ENCODE measurements at regions not wholly inside any gene's neighbourhood (a gene's known extent, or its start where the extent isn't known, plus 50 kb on each side); places are given as distances from the start of the nearest gene placed in this dataset.

DNA sequence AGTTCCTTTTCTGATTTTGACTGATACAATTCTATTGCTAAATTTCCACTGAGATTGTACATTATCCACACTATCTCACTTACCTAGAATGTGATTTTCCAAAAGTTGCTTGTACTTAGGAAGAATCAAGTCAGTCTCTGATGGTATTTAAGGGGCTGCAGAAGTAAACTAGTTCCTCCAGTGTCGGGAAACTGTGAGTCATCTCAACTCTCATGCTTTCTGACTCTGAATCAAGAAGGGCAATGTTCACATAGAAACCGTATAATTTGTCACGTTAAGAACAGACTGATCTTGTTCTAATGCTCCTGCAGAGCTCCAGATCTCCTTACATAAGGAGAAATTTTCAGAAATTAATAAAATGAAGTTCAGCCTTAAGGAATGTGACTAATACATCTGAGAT is 369.3 kb downstream of the KLF5 start:
- in situ Hi-C loops (cut with MboI; ENCODE audit: low sequenced_read_pairs): no loop called here

GRCh38 chr13:73422973-73423372 is 364.2 kb downstream of the KLF5 start:
- in situ Hi-C loops (cut with MboI; ENCODE audit: low sequenced_read_pairs): no loop called here

GRCh38 chr13:73421310-73421912 is 362.6 kb downstream of the KLF5 start:
- in situ Hi-C loops (cut with MboI; ENCODE audit: low sequenced_read_pairs): no loop called here

GRCh38 chr13:73419186-73419585 is 360.4 kb downstream of the KLF5 start:
- in situ Hi-C loops (cut with MboI; ENCODE audit: low sequenced_read_pairs): no loop called here

- in situ Hi-C loops (cut with MboI; ENCODE audit: low sequenced_read_pairs): no loop called here
Measured at GRCh38 chr13:73417012-73417615, 358.3 kb downstream of the KLF5 start.

GRCh38 chr13:73416093-73416492 is 357.3 kb downstream of the KLF5 start:
- in situ Hi-C loops (cut with MboI; ENCODE audit: low sequenced_read_pairs): no loop called here

DNA sequence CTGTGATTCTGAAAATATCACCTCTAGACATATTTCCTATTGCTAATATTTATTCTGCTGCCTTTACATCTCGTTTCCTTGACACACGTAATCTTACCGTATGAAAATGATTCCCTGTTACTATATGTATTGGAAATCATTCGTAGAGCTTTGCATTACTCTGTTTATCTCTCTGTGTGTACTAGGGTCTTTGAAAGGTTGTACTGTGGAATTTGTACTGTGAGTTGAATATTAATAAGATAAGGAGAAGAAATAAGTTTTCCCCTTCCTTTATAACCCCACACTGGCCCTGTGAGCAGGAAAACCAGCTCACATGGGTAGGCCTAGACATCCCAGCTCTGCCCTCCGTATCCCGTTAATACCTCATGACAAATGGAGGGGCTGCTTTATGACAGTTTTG is 354.9 kb downstream of the KLF5 start:
- in situ Hi-C loops (cut with MboI; ENCODE audit: low sequenced_read_pairs): no loop called here

DNA sequence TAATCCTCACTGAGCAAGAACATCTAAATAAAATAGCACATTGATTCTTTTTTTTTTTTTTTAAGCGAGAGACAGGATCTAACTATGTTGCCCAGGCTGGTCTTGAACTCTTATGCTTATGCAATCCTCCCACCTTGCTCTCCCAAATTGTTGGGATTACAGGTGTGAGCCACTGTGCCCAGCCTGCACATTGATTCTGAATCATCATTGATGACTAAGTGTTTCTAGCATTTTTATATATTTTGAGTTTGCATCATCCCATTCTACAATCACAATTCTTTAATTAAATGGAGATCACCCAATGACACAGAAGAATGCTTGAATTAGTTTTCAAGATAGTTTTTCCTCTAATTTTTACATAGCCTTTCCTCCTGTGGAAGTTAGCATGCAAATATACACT is 354.1 kb downstream of the KLF5 start:
- in situ Hi-C loops (cut with MboI; ENCODE audit: low sequenced_read_pairs): no loop called here

GRCh38 chr13:73411067-73411809 is 352.4 kb downstream of the KLF5 start:
- in situ Hi-C loops (cut with MboI; ENCODE audit: low sequenced_read_pairs): no loop called here

DNA sequence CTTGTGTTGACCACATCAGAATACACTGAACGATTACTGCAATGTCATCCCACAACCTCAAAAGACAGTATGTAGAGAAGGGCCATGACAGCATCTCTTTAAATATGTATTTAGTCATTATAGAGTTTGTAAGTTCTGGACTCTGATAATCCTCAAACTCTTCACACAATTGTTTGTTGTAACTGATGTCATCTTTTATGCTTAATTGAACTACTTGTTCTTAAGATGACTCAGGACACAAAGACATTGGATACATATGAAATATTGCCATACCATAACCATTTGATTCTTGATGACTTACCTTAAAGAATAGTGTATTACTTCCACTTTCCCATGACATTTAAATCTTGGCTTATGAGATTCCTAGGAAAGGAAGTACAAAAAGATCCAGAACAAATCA is 347.6 kb downstream of the KLF5 start:
- in situ Hi-C loops (cut with MboI; ENCODE audit: low sequenced_read_pairs): no loop called here

GRCh38 chr13:73404581-73404980 is 345.8 kb downstream of the KLF5 start:
- in situ Hi-C loops (cut with MboI; ENCODE audit: low sequenced_read_pairs): no loop called here

DNA sequence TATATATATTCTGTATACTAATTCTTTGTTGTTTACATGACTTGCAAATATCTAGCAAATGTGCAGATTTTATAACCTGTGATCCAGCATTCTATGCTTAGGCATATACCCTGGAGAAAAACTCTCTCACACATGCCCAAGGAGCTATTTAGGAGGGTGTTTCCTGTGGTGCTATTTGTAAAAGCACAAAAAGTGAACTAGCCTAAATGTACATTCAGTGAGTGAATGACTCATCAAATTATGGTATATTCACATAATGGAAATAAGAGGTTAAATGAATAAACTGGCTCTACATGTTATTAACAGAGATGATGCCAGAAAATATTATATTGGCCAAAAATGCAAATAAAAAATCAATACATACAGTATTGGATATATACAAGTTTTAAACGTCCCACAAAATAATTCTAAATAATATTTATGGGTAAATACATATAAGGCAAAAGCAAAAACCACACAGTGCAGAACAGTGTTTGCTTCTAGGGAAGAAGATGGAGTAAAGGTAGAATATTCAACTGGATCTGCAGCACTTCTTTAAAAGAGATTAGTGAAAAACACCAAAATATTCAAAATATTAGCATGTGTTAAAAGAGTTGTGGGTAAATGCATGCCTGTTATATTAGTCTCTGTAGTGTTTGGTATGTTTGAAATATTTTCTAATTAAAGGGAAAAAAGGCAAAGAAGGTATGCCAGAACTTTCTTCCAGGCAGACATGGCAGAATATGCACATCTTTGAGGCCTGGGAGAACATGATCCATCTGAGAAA is 344.7 kb downstream of the KLF5 start:
- in situ Hi-C loops (cut with MboI; ENCODE audit: low sequenced_read_pairs): no loop called here

DNA sequence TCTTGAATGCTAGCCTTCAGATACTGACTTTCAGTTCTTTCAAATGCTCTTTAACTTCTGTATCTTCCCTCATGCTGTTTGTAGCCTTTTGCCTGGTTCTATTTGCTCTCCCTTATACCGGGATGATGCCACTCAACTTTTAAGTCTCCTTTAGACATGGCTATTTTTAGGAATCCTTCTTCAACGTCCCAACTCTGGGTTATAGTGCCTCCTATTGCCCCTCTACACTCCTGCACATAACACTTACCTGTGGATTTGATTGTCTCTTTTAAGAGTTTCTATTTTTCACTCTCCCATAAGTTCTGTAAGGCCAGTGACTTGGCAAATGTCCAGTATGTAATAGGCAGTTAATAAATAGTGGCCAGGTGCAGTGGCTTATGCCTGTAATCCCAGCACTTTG is 343.0 kb downstream of the KLF5 start:
- in situ Hi-C loops (cut with MboI; ENCODE audit: low sequenced_read_pairs): no loop called here

DNA sequence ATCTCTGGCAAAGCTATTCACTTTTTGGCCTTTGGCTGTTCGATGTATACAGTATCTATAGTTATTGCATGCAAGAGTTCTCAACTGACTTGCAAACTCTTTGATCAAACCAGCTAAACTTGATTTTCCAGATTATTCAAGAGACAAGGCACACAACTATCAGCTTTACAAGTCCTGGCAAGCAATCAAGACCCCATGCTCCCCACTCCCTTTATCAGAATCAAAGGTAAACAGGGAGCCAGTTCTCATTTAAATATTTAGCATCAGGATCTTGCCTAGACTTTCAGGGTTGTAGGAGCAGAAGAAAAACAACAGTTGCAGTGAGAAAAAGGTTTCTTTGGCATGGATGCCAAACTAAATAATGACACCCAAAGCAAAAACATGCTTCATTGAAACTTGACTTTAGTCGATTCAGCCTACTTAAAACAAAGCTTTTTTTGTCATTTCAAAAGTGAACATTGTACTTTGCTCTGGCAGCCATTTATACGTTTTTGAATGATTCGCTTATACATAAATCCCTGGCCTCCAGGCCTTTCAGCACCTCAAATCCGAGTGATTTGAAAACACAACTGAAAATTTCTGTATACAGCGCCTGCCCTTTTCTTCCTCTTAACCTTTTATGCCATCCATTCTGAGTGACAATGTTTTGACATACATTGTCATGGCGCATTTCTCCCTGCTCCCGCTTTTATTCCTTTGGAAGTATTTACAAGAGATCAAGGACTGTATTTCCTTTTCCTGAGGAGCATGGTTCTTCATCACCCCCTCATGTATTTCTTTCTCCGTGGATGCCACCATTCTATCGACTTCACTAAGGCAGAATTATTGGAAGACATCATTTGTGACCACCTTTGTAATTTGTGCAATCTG is 340.8 kb downstream of the KLF5 start:
- in situ Hi-C loops (cut with MboI; ENCODE audit: low sequenced_read_pairs): no loop called here

DNA sequence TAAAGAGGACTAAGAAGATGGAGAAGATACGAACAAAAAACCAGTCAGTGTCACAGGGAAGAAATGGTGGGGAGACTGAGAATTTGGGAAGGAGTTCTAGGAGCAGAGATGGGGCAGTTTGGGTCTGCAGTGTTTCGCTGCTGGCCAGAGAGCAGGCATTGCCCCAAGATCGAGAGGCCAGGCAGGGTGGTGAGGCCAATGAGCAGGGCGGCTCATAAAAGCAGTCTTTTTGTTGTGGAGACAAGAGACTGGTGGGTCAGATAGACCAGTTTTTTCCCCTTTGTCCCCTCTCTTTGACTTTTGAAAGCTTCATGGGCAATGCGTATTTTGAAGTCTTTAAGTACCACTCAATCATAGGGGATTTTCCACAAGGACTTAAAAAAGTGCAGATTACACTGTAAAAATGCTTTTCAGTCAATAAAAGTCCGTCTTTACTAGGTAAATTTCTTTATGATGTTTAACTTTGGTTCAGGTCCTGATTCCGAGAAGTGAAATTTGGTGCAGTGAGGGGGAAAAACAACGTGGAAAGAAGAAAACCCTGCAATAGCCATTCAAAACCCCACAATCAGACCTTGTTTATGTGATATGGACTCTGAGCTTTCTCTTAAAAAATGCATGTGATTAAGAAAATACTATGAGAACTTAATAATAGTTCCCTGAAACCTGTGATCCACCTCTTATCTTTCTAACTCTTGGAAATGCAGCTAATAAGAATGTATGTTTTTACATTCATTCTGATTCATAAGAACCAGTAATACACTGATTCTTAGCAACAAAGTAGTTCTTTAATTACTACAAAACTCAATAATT is 338.9 kb downstream of the KLF5 start:
- in situ Hi-C loops (cut with MboI; ENCODE audit: low sequenced_read_pairs): no loop called here

DNA sequence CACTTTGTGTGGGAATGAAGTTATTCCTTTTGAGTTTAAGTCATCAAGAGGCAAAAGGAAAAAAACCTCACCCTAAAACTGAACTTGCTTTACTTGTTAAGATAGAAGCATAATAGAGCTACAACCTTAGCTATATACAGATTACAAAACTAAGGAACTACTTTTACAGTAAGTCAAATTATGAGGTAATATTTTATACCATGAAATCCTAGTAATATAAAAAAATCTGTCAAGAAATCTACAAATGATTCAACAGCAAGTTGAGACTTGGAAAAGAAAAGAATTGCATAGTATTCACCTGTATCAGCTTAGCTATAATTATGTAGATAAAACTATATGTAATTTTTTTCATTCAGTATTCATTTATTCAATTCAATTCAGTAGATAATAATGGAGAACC is 335.3 kb downstream of the KLF5 start:
- in situ Hi-C loops (cut with MboI; ENCODE audit: low sequenced_read_pairs): no loop called here

DNA sequence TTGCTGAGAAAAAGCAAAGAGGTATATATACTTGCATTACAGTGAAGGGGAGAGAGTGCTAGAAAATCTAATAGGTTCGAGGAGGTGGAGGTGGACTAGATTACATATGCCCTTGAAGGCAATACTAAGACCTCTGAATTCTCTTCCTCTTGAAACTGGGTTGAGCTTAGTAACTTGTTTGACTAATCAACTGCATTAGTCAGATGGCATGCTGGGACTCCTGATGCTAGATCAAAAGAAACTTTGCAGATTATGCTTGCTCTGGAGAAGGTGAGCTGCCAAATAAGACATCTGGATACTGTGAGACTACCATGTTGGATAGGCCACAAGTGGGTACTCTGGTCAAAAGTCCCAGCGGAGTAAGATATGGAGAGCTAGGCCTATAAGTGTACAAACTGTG is 331.3 kb downstream of the KLF5 start:
- in situ Hi-C loops (cut with MboI; ENCODE audit: low sequenced_read_pairs): no loop called here

- in situ Hi-C loops (cut with MboI; ENCODE audit: low sequenced_read_pairs): no loop called here
Measured at GRCh38 chr13:73388586-73388985, 329.8 kb downstream of the KLF5 start.

GRCh38 chr13:73387318-73387717 is 328.5 kb downstream of the KLF5 start:
- in situ Hi-C loops (cut with MboI; ENCODE audit: low sequenced_read_pairs): no loop called here

DNA sequence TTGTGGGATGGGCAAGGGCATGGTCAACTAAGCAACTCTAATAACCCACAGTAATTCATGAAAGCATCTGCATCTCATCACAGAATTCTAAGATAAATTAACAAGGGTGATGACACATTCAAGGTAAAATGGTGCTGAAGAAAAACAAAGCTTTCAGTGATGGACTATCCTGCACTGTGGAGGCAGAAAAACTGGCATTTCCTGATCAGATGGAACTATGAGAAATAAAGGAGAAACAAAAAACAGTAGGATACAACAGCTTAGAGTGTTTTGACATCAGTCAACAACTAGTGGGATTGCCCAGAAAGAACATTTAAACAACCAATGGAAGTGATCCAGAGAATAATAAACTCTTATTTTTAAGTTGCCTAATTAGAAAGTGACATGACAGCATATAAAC is 327.0 kb downstream of the KLF5 start:
- in situ Hi-C loops (cut with MboI; ENCODE audit: low sequenced_read_pairs): no loop called here

Data from HL-60/S4 treated with retinoic acid at 250 ng/mL for 4 days and 3 days (cell line).